GM18502 (cell line): ENCODE measurements at regions not wholly inside any gene's neighbourhood (a gene's known extent, or its start where the extent isn't known, plus 50 kb on each side); places are given as distances from the start of the nearest gene placed in this dataset.

Source experiments
- ATAC-seq: cut with Tn5 transposase; IDR thresholded peaks from one replicate; pipeline ENCODE4 v1.9.1; 2021; ENCODE audit warnings: mild to moderate bottlenecking; ENCODE audit not compliant: unreplicated experiment, poor library complexity

DNA sequence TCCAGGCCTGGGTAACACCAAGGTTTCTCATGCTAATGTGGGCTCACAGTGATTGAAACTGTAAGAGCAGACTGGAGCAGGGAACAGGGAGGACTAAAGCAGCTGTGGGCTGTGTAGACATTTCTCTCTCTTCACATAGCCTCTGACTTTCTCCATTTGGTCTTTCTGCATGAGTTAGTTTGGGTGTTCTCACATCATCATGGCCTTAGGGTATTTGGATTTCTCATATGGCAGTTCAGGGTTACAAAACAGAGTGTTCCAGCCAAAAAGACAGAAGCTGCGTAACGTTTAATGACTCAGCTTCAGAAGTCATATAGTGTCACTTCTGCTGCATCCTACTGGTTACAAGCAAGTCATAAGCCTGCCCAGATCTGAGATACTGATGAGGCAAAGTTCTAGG, 52.0 kb upstream of the OSBPL8 start:
- no peak for ATAC-seq

DNA sequence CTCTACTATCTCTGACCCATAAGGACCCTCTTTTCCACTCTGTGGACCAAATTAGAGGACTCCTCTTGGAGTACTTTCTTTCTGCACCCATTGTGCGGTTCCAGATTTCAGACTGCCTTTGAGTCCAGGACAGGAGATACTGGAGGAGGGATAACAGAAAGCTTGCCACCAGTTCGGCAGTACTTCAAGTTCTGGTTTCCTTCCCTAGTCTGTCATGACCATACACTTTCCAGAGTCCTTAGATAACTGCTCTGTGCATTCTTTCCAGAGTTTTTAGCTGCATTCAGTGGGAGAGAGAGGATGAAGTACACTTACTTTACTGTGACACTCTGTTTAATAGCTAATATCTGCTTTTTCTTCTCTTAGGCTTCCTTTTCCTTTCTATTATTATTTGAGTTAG, 54.8 kb upstream of the OSBPL8 start:
- ATAC-seq, result no peak

DNA sequence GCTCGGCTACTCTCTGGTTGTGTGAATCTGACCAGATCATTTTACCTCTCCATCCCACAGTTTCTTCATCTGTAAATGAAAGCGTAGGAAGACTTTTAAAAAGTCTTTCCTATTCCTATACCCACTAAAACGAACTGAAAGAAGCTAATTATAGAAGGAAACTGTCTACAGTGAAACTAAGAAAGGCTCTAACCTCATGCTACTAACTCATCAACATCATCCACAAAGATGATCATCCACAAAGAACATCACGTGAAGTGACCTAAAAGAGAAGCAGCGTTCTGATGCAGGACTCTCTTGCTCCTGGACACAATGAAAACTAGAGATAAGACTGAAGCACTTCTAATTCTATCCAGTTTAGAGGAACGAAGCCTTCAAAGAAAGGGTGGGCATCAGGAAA, 58.5 kb upstream of the OSBPL8 start:
- no peak for ATAC-seq

DNA sequence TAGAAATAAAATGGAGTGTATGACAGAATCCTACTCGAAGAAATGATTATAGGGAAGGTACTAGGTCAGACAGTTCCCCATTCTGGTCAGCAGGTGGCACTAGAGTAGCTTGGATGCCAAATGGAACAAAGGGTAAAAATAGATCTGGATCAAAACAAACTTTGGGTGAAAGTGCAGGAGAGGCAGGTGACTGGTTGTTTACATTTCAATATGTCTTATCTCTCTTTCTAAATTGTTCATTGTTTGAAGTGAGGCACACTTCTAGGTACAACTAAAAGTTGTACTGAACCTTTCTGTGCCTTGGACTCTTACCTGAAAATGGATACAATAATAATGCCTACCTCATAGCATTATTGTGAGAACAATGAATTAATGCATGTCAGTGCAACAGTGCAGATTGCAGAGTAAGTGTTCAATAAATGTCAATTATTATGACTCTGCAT, 62.0 kb upstream of the OSBPL8 start:
- peak; percentile 89 for ATAC-seq

DNA sequence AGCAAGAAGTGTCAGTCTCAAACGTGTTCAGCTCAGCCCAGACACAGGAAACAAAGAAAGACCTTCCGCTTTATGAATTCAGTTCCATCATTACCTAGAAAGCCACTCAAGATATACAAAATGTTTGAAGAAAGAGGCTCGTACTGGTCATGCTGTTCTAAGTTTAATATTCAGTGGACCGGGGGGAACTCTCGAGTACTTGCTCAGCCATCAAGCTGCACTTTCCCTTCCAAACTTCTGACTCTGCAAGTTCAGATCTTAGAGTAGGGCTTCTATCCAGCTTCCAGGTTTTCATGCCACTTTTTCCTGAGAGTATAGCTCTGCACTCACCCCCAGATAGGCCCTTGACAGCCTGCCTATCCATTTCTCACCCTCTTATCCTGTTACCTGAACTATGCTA, 62.8 kb upstream of the OSBPL8 start:
- ATAC-seq, result no peak

DNA sequence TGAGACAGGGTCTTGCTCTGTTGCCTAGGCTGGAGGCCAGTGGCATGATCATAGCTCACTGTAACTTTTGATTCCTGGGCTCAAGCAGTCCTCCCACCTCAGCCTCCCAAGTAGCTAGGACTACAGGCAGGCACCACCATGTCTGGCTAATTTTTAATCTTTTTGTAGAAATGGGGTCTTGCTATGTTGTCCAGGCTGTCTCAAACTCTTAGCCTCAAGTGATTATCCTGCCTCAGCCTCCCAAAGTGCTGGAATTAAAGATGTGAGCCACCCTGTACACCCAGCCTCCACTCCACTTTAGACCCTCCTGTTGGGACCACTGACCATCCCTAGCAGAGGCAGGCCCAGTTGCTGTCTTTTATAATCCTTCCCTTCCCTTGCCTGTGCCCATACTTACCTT, 63.3 kb upstream of the OSBPL8 start:
- no peak for ATAC-seq

DNA sequence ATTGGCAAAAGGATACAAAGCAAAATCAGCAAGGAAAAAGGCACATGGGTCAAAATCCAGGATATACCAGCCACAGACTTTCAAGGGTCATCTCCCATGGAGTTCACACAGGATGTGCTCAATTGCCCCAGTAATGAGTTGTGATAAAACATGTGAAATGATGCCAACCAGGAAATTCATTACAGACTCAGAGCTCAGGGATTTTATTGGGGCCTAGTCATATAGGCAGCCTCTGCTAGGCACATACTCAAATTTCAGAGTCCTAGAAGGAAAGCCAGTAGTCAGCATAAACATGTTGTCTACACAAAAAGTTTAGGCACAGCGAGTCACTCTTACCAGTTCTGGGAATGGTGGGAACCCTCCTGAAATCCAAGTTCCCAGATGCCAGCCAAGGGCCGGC, 64.4 kb upstream of the OSBPL8 start:
- ATAC-seq, result no peak

DNA sequence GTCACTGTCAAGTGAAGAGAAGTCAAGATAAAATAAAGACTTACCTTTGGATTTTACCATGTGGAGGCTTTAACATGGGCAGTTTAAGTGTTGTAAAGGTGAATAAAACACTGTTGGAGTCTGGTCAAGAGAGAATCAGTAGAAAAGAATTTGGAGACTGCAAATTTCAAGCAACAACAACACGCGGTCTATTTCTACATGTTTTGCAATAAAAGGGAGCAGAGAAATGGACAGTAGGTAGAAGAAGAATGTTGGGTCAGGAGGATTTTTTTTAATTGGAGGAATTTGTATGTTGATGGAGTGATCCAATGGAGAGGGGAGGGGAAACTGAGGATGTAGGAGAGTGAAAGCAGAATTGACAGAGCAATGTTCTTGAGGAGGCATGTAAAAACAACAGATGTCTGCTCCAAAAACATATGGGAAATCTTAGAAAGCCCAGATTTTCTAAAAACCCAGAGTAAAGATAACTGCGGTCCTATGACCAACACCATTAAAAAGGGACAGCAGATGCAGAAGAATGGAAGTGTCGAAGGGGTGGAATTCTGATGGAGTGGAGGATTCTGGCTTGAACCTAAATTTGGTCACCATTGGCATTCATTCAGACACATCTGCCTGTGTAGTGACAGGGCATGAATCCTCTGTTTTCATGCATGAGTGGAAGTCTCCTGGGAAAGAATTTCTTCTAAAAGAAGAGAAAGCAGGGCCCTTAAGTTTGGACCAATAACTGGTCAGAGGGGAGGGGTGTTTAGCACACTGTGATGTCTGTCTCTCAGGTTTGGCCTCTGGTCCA, 68.0 kb upstream of the OSBPL8 start:
- no peak for ATAC-seq

DNA sequence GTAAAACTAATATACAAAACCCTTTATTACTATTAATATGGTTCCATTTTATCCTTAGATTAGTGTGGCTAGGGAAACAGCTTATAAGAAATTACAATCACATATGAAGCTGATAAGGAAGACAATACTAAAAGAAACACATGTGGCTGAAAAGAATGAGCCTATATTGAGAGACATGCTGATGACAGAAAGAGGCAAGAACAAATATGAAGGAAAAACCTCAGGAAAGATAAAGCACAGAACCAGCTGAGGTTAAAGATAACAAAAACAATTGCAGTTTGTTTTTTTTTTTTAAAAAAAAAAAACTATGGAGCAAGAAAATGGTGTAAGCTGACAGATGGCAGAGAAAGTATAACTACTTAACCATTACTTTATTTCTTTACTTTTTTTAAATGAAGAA, 69.2 kb upstream of the OSBPL8 start:
- no peak for ATAC-seq

DNA sequence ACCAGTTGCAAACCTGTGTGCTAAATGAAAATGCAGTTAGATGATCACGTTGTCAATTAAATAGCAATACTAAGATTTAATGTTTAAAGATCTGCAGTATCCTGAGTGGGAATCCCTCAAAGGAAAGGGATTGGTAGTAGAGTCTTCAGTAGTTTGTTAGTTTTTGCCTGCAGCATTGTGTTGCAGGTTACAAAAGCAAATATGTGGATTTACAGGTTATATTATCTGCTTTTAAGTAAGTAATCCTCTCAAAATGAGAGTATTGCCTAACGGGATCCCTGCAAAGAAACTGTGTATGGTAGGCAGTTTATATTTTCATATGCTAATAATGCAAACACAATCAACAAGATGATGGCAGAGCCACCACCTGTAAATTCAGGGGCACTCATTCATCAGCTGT, 72.2 kb upstream of the OSBPL8 start:
- no peak for ATAC-seq

DNA sequence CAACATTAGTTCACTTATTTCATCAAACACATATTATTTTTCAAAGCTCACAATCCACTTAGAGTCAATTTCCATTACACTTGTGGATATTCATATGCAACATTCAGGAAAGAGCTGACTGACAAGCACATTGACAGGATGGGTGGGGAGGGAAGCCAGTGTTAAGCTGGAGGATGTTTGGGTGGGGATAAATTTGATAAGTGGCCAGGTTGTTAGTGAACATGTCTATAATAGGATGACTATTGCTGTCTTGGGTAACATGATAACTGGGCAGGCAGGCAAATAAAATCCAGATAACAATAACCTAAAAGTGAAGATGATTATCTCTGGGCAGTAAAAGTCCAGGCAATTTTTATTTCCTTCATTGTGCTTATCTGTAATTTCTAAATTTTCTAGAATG, 73.8 kb upstream of the OSBPL8 start:
- ATAC-seq, result no peak

DNA sequence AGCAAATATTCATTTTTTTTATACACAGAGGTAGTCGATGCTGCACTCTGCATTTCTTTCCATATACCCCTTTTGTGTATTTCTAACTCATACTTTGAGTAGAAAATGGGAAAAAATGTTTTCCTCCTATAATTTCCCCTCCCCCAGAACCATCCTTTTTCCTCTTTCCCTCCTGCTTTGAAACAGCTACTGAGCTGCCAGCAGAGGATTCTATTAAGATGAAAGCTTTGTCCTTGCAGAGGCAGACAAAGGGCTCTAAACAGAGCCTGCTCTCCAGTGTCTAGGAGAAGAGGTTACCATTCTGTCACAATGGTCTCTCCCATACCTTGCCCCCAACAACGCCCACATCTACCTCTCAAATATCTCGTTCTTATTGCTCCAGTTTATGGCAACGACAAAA, 74.6 kb upstream of the OSBPL8 start:
- ATAC-seq, result no peak

DNA sequence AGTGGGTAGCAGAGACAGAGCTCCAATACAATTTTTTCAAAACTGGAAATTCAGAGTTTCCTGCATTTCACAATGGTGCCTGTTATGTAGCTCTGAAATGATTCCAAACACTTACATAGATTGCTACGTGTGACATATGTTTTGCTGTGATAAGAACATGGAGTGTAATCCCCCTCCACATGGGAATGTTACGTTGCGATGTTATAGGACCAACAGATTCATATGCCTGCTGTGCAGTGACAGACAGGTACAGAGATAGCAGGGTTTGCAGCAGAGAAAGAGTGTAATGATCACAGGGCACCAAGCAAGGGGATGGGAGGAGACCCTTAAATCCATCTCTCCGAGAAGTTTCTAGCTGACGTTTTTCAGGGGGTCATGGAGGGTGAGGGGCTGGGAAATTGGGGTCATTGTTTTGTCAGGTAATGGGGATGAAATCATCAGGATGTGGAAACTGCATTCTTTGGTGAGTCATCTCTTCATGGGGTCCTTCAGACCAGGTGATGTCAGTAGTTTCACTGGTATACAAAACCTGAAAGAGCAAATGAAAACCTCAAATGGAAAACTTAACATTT, 76.6 kb upstream of the OSBPL8 start:
- ATAC-seq, result no peak

DNA sequence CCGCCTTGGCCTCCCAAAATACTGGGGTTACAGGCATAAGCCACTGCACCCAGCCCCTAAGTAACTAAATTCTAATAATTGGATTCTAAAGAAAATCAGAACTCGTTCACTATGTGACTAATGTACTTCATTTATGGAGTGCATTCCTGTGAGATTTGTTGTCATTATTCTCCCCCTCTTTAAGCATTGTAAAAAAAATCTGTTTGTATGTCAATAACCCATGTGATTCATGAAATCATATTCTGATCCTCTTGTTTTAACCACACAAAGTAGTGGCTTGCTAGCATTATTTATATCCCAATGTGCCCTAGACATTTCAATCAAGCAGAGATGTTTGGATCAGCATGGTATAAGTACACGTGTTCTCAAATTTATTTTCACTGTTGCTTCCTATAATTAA, 78.2 kb upstream of the OSBPL8 start:
- ATAC-seq, result no peak

DNA sequence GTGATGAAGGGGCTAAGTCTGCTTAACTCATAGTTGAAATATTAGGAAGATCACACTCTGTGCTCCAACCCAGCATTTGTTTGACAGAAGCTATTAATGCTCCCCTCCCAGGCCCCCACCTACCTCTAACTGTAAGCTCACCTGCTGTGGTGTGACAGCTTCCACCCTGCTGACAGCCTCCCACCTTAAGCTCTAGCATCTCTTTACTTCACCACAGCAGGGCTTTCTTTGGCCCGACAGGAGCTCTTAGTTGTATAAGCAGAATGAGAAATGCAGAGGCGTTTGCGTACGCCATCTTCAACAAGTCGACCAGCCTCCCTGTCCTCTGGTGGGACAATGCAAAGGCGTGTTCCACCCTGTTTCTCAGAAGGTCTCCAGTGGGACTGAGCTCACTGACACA, 80.1 kb upstream of the OSBPL8 start:
- ATAC-seq, result no peak

DNA sequence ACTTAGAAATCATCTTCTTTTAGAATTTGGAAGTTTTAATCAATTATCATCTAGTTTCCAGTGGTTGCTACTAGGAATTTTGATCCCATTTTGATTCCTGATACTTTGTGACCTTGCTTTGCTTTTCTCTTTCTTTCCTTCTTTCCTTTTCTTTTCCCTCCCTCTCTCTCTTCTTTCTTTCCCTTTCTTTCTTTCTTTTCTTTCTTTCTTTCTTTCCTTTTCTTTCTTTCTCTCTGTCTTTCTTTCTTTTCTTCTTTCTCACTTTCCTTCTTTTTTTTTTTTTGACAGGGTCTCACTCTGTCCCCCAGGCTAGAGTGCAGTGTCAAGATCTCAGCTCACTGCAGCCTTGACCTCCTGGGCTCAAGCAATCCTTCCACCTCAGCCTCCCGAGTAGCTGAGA, 81.5 kb upstream of the OSBPL8 start:
- no peak for ATAC-seq

DNA sequence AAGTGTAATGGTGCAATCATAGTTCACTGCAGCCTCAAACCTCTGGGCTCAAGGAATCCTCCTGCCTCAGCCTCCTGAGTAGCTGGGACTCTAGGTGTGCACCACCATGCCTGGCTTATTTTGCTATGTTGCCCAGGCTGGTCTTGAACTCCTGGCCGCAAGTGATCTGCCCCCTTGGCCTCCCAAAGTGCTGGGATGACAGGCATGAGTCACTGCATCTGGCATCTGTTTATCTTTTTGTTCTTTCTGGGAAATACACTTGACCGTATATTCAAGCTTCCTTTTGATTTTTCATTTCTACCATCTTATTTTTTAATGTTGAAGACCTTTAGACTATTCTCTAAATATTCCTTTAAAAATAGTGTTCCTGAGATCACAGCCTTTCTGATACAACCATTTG, 82.4 kb upstream of the OSBPL8 start:
- no peak for ATAC-seq

DNA sequence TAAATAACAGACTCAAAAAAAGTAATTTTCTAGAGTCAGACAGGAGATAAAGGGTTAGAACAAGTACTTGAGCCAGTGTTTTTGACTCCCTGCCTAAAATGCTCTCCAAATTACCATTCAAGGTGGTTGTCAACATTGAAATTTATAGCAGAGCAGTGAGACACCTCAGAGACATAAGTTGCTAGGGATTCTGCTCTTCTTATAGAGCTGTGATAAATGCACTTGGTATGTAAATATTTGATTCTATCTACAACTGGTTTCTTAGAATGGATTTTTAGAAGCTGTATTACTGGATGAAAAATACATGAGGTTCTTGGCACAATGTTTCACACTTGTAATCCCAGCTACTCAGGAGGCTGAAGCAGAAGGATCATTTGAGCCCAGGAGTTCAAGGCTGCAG, 83.9 kb upstream of the OSBPL8 start:
- no peak for ATAC-seq

DNA sequence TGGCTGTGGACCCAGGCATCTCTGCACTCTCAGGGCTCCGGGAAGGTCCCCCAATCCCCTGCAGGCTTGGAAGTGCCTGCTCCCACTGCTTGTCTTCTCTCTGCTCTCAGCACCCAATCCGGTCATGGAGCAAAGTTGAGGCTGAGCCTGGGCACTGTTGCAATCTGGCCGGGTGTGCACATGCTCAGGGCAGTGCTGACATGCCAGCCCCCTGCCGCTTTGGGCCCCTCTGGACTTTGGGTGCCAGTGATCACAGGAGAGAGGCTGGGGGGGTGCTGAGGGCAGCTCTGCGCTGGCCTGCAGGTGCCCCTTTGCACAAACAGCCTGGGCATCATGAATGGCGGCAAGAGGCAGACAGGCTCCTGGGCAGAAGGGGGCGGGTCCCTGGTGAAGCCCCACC, 85.4 kb upstream of the OSBPL8 start:
- no peak for ATAC-seq

DNA sequence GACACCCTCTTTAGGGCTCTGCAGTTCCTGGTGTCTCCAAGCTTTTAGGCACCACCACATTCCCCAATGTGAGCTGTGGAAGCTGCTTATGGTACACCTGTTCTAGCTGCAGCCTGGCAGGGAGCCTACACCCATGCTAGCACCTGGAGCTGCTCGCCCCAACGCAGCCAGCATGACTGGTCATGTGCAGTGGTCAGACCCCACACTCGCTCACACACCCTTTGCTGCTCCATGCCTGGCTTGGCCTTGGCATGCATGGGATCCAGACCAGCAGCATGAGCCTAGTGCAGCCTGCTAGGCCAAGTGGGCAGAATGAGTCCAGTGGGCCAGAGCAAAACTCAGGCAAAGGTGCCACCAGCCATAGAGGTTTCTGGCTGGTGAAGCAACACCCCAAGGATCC, 86.4 kb upstream of the OSBPL8 start:
- ATAC-seq, result no peak

DNA sequence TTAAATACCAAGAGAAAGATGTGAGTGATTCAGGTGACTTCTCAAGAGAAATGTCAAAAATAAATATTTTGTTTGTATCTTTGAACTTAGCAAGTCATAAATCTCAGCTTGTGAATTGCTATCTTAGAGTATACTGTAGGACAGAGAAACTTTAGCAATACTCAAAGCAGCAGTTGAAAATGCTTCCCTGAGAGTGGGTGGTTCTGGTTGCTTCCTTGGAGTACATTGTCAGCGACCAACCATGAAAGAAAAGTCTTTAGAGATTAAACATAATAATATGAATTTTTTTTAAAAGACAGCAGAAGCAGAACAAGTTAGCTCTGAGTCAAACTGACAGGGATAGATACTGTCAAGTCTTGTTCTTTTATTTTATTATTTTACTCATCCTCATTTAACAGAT, 86.8 kb upstream of the OSBPL8 start:
- no peak for ATAC-seq

DNA sequence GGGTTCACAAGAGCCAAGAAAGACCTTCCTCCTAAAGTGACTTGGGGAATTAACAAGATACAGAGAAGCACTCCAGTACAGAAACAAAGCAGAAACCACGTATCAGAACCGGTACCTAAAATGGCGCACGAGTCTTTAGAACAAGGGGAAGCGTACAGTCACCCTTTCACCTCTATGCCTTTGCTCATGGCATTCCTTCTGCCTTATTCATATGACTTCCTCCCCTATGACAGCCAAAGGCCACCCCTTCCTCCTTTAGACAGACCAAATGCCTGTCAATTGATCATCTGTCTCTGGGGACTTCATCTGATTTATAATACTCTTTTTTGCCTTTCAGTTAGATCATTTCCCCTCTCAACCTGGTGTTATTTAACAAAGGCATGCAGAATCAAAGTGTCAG, 89.5 kb upstream of the OSBPL8 start:
- ATAC-seq, result no peak
